CD4-positive, alpha-beta T cell treated with Interleukin-4 for 1 hour (primary cell): ENCODE measurements at regions not wholly inside any gene's neighbourhood (a gene's known extent, or its start where the extent isn't known, plus 50 kb on each side); places are given as distances from the start of the nearest gene placed in this dataset.

Experiments used
- DNase-seq, 2 donors: peaks; one replicate each; pipeline ENCODE4 v3.0.0-alpha.2; 2020 to 2022

DNA sequence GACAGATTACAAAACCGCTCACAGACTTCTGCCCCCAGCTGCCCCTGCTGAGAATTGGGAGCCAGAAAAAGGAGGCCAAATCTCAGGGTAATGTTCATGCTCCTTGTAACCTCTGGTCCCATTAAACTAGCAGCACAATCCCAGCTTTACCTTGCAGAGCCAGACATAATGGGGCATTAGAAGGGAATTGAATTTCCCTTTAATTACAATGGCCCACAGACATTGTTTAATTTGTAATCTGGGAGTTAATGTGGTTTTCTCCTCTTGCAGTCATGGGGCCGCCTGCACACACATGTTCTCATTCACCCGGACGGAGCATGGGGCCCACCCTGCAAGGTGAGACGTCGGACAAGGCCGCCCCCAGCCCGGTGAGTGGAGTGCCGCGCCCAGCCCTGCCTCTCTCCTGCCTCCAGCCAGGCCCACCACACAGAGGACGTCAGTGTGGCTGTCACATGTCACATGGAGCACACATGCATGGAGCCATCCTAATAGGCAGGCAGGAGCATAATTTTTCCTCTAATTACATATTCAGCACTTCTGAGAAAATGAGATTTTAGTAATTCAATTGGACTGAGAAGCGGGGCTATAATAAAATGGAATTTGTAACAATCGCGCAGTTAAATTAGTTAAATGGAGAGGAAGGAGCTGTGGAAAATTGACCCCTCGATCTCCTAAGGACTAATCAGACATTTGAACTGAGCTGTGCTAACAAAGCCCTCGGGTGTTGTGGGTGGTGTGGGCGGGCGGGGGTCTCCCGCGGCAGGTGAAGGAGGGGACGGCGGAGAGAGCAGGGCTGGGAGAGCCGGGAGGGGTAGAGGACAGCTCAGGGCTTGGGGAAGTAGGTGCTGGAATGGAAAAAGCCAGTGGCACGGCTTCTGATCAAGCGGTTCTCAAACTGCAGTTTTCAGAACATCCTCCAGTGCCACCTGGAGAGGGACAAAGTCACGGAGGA, 87.7 kb downstream of the ENGASE start:
- no peak for DNase-seq

- peak; percentile 2 to 15 for DNase-seq
Observed at GRCh38 chr17:79160980-79161636, 86.5 kb downstream of the ENGASE start.

DNA sequence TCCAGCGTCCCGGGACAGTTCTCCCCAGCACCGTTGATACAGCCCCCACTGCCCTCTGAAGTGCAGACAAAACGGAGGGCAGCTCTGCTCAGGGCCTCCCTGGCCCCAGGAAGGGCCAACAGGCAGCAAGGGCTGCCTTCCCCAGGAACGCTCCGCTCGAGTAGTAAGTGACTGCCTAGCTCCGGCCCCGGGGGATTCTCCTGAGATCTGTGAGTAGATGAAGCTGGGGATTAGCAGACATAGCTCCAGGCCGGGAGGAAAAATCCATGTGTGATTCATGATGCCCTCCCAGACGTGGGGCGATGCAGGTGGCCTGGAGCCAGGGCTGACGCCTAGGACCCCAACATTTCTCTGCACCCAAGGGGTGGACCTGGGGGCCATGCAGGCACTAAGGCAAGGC, 85.3 kb downstream of the ENGASE start:
- DNase-seq = no peak

GRCh38 chr17:79159471-79159870, 84.8 kb downstream of the ENGASE start:
- DNase-seq = no peak

GRCh38 chr17:79156463-79157095, 82.0 kb downstream of the ENGASE start:
- no peak for DNase-seq

DNA sequence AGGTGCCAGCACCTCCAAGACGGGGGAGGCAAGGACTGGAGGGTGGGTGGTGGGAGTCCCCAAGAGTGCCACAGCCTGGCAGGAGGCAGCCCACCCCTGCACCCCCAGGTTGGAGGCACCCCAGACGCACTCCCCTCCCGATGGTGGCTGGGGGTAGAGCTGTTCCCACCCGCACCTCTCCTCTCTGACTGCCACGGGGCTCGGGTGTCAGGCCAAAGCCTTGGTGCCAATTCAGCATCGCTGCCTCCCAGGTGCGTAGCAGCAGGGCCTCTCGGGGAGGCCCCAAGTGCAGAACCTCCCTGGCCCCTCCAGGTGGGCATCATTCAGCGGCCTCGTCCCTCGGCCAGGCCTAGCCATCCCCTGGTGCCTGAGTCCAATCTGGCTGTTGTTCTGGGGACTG, 81.1 kb downstream of the ENGASE start:
- DNase-seq = no peak

- no peak for DNase-seq
Observed at GRCh38 chr17:79154951-79155585, 80.4 kb downstream of the ENGASE start.

GRCh38 chr17:79154446-79154845, 79.8 kb downstream of the ENGASE start:
- DNase-seq = no peak

DNA sequence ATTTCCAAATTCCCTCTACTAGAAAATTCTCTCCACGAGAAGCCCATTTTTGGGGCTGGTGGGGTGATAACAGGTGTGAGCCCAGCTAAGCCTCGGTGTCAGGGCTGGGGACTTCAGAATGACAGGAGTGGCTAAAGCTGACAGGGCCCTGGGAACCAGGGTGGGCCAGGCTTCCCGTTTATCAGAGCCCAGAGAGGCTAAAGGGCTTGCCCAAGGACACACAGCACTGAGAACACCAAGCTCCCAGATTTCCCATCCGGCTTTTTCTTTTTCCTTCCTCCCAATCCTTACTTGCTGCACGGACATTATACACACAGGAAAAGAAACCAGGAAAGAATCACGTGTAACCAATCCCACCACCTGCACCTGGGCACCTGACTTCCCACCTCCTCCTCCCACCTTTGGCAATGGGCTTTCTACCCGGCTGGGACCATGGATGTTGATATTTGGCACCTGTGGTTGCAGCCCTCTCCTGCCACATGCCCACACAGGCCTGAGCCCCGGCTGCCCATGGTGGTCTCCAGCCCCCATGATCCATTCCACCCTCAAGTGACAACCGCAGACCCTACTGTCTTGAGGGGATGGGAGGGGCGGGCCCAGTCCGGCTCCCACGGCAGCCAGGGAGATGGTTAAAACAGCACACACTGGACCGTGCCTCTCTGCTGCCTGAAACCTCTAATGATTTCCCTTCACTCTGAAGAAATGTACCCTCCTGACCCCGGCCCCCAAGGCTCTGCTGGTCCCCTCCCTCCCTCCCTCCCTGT, 78.9 kb downstream of the ENGASE start:
- DNase-seq = no peak

DNA sequence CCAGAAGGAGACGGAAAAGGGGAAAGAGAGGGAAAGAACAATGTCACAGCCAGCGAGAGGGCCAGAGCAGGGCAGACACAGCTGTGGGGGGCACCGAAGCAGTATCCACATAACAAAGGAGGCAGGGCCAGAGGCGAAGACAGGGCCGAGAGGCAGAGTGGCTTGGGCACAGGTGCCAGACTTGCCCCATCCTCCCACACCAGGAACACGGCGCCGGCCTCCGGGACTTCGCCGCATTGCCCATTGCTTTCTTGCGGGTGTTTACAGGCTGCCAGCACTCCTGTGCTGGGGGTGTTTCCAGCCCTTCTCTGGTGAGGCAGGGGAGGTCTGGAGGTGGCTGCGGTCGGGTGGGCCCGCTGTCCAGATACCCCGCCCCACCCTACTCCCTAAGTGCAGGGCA, 78.0 kb downstream of the ENGASE start:
- DNase-seq = no peak

GRCh38 chr17:79152110-79152509, 77.5 kb downstream of the ENGASE start:
- DNase-seq = no peak

GRCh38 chr17:79150799-79151198, 76.2 kb downstream of the ENGASE start:
- DNase-seq = no peak

DNA sequence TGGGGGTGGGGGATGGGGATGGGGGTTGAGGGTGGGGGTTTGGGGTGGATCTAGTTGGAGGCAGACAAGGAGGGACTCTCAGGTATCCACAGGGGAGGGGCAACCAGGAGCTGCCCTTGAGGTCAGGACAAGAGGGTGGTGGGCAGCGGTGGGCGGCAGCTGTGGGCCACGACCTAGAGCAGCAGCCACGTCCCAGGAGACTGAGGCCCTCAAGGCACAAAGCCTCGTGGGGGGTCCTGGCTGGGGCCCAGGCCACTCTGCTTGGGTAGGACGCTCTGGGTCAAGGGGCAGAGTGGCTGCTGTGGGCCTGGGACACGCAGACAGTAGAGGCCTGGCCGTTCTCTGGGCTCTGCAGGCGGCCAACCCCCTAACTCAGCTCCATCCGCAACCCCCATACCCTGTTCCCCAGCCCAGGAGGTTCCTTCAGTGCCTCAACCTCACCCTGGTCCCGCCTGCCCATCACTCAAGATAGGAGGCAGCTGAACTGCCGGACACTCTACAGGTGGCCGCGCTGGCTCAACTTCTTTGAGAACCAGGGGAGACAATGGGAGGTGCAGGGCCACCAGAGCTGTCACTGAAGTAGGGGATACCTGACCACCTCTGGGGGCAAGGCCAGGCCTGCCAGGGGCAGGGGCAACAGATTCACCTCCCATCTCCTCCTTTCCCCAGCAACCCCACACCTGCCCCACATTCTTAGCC, 75.6 kb downstream of the ENGASE start:
- DNase-seq = no peak

GRCh38 chr17:79148584-79148983, 74.0 kb downstream of the ENGASE start:
- DNase-seq = no peak

DNA sequence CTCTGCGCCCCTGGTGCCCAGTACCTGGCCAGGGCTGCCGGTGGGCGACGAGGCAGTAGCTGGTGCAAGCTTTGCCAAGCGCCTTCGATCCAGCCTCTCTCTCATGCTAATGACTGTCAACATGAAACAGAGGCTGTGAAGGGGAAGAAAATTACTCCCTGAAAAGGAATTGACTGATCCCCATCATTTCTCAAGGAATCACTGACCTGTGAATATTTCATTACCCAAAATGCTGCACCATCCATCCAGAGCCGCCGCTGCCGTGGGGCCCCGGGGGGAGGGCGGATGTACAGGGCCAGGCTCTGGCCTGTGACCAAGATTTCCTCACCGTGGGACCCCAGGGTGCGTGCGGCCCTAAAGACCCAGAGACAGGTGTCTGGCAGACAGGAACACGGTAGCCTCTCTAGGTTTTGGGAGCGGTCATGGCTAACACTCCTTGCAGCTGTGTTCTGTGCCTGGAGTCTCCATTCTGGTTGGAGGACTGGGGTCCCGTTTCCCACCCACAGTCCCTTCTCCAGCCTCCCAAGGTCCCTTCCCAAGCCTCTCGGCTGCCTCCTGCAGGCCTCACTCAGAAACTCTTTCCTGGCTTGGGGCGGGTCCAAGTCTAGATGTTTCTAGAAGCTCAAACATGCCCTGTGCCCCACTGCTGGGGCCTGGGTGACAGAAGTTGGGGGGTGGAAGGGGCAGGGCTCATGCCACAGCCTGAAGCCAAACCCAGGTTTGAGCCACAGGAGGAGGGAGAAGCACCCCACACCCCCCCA, 73.3 kb downstream of the ENGASE start:
- DNase-seq = no peak

GRCh38 chr17:79146562-79146961, 71.9 kb downstream of the ENGASE start:
- no peak for DNase-seq

DNA sequence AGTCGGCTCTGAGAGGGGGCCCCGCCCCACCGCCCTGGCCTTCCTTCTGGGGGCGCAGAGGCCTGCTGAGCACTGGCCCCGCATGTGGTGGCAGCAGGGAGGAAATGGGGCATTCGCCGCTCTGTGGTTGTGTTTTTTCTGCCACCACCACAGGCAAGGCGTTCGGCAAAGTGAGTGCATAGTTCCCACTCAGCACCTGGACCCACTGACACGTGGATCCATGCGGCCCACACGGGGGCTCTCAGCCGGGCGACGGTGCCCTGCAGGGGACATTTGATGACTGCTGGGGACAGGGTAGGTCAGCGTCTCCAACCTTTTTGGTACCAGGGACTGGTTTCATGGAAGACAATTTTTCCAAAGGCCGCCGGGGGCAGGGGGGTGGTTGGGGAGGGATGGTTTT, 70.9 kb downstream of the ENGASE start:
- no peak for DNase-seq

DNA sequence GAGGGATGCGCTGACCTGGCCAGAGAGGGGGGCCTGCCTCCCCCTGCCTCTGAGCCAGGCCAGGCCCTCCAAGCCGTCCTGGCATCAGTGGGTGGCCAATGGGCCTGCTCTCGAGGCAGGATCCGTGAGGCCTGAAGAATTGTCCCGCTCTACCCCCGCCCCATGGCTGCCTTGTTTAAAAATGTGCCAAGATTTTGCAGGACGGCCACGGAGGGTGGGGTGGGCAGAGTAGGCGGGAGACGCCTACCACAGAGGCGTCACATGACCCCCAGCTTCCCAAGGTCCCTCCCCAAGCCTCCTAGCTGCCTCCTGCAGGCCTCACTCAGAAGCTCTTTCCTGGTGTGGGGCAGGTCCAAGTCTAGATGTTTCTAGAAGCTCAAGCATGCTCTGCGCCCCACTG, 69.5 kb downstream of the ENGASE start:
- no peak for DNase-seq

- no peak for DNase-seq
Observed at GRCh38 chr17:79142375-79142774, 67.8 kb downstream of the ENGASE start.

GRCh38 chr17:79141578-79142355, 67.1 kb downstream of the ENGASE start:
- no peak for DNase-seq
